ENCODE measurements at regions not wholly inside any gene's neighbourhood (a gene's known extent, or its start where the extent isn't known, plus 50 kb on each side); places are given as distances from the start of the nearest gene placed in this dataset.

DNA sequence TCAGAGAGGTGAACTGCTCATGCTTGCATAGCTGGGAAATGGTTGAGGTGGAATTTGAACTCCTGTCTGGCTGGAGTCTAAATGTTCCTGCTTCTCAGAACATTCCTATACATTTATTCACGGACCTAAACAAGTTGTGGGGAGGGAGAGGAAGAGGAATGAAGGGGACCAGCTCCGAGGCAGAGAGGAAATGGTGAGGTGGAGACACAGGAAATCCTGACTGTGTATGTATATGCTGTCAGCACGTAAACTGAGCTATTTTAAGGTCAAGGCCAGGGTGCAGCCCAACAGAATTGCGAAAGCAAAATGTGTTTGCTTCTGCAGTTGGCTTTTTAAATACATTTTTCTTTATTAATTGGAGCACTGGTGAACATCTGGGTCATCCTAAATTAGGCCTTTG, 74.1 kb upstream of the POMGNT2 start:
- TF ChIP-seq, protein P1, sequence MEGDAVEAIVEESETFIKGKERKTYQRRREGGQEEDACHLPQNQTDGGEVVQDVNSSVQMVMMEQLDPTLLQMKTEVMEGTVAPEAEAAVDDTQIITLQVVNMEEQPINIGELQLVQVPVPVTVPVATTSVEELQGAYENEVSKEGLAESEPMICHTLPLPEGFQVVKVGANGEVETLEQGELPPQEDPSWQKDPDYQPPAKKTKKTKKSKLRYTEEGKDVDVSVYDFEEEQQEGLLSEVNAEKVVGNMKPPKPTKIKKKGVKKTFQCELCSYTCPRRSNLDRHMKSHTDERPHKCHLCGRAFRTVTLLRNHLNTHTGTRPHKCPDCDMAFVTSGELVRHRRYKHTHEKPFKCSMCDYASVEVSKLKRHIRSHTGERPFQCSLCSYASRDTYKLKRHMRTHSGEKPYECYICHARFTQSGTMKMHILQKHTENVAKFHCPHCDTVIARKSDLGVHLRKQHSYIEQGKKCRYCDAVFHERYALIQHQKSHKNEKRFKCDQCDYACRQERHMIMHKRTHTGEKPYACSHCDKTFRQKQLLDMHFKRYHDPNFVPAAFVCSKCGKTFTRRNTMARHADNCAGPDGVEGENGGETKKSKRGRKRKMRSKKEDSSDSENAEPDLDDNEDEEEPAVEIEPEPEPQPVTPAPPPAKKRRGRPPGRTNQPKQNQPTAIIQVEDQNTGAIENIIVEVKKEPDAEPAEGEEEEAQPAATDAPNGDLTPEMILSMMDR (IDR thresholded peaks at IDR 0.05), result no peak
- no peak for TF ChIP-seq POLR2A (IDR thresholded peaks at IDR 0.05)
